Astrocyte of the spinal cord (primary cell): ENCODE measurements at regions not wholly inside any gene's neighbourhood (a gene's known extent, or its start where the extent isn't known, plus 50 kb on each side); places are given as distances from the start of the nearest gene placed in this dataset.

ENCODE experiments used
- DNase-seq: peaks from one replicate; pipeline ENCODE4 v3.0.0; 2011; ENCODE audit warnings: low read depth, low spot score
- H3K4me3 ChIP-seq: 2 replicates; pipeline ENCODE4 v1.5.1; 2011; ENCODE audit warnings: low read depth, mild to moderate bottlenecking, low read length, moderate library complexity
- in situ Hi-C: cut with HindIII; loops from 2 replicates; pipeline ENCODE4 v1.10.0; 2017; ENCODE audit warnings: low sequenced_read_pairs
- TF ChIP-seq, protein P1 (sequence below): IDR thresholded peaks from 2 replicates; pipeline ENCODE4 v1.5.1; 2012; ENCODE audit warnings: low read depth, mild to moderate bottlenecking, low read length, inconsistent platforms

DNA sequence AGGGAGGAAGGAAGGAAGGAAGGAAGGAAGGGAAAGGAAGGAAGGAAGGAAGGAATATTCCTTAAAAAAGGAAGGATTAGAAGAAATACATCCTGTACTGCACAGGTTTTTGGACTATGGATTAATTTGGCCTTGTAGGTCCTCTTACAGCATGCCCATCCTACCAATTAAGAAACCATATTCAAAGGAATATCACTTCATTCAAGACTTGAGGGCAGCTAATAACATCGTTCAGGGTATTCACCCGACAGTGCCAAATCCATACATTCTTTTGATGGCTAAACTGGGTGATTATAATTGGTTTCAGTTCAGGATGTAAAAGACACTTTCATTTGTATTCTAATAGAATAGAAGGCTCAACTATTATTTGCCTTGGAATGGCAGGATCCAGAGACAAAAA lies 410.3 kb downstream of the PLOD2 start:
- TF ChIP-seq, protein P1, sequence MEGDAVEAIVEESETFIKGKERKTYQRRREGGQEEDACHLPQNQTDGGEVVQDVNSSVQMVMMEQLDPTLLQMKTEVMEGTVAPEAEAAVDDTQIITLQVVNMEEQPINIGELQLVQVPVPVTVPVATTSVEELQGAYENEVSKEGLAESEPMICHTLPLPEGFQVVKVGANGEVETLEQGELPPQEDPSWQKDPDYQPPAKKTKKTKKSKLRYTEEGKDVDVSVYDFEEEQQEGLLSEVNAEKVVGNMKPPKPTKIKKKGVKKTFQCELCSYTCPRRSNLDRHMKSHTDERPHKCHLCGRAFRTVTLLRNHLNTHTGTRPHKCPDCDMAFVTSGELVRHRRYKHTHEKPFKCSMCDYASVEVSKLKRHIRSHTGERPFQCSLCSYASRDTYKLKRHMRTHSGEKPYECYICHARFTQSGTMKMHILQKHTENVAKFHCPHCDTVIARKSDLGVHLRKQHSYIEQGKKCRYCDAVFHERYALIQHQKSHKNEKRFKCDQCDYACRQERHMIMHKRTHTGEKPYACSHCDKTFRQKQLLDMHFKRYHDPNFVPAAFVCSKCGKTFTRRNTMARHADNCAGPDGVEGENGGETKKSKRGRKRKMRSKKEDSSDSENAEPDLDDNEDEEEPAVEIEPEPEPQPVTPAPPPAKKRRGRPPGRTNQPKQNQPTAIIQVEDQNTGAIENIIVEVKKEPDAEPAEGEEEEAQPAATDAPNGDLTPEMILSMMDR: no peak

DNA sequence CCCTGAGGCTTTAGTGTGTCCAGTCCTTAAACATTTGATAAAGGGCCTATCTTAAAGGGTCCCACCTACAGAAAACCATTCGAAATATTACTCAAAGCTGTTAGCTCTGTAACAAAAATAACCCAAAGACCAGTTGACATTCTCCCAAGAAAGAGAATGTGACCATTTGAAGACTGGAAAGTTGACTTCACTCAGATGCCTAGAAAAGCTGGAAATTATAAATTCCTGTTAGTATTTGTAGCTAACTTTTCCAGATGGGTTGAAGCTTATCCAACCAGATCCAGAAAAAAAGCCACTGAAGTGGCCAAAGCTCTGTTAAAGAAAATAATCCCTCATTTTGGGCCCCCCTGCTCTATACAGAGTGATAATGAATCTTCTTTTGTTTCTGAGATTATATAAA lies 408.4 kb downstream of the PLOD2 start:
- TF ChIP-seq, protein P1: no peak
- no peak overlapping the region for H3K4me3 ChIP-seq
- DNase-seq: no peak
- in situ Hi-C loops: no loop called here

More for the DNA sequence above, 410.3 kb downstream of the PLOD2 start:
- DNase-seq: no peak
- no peak overlapping the region for H3K4me3 ChIP-seq
- in situ Hi-C loops: no loop called here

DNA sequence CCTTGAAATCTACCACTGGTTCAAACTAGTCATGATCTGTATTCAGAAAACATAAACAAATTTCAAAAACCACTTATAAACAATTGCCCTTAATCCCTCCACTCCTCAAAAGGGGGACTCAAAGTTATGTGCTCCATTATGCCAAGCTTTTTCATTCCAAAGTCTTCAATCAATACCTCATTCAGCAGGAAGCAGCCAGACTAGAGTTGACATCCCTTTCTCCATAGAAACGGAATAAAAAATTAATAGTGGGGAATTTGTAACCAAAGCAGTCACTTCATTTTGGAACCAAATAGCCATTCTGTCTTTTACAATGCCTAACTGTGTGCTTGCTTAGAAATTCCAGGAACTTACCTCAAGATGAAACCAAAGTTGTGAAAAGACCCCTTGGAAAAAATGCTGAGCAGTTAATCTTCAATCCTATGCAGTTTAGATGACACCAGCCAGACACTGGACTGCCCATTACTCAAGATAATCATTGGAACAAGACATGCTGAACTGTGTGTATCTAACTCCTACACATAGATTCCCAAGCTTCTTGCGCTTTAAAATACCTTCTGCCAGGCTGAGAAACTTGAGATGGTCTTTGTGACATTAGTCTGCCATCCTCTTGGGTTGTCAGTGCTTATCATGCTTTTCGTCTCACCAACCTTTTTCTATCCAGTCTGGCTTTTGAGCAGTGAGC lies 406.2 kb downstream of the PLOD2 start:
- no peak for DNase-seq
- in situ Hi-C loops: no loop called here
- TF ChIP-seq, protein P1: no peak
- H3K4me3 ChIP-seq: no peak overlapping the region

DNA sequence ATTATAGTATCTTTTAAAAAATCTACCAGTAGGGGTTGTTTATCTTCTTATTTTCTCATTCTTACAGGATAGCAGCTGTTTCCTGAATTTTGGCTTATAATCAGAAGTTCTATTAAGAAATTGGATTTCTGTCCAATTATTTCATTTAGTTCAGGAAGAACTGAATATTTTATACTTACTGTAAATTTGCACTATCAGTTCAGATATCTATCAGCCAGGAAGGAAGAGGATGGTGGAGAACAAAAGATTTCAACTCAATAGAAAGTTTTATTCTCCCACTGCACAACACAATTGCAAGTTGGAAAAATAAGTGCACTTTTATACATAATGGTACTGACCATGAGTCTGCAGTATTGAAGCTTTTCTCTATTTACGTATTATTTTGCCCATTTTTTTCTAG lies 400.9 kb downstream of the PLOD2 start:
- in situ Hi-C loops: no loop called here
- TF ChIP-seq, protein P1: no peak
- H3K4me3 ChIP-seq: no peak overlapping the region
- DNase-seq: no peak

DNA sequence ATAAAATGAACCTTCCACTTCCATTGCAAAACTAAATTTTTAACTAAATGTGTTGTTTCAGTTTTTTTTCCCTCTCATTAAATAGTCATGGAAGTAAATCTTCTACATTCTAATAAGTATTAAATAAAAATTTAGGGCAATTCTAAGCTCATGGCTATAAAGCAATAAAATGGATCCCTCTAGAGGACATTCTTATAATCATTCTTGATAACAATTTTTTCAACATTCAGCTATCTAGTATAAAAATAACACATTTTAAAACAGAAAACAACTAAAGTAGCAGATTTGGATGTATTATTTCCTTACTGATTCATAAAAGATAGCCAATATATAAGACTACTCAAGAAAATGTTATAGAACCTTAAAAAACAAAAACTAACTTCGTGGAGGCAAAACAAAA lies 393.1 kb downstream of the PLOD2 start:
- TF ChIP-seq, protein P1: peak; percentile 26
- in situ Hi-C loops: no loop called here
- peak; percentile 27 for DNase-seq
- H3K4me3 ChIP-seq: no peak overlapping the region

DNA sequence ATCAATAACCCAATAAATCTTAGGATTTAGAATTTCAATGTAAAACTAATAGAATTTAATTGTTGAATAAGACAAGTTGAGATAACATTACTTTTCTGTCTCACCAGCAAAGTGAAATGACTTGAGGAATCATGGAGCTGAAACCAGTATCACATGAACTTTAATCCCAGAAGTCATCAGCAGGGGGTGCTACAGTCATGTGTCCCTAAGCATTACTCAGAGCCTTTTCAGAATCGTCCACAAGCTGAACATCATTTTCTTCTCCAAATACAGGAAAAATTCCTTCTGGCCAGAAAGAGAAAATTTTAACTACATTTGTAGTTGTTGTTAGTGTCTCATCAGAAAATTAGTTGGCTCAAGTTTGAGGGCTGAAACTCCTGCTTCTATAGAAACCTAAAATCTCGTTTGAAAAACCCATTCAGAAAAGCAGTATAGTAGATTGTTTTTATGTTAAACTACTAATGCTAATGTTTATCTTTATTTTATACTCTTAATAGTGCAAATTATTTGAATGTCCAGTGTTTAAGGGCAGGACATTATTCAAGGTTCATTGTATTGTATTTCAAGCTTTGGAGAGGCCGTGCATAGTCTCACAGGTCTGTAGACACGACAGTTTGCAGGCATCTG lies 384.1 kb downstream of the PLOD2 start:
- in situ Hi-C loops: no loop called here
- H3K4me3 ChIP-seq: no peak overlapping the region
- DNase-seq: peak; percentile 79
- TF ChIP-seq, protein P1: peak; percentile 67
